ENCODE measurements at regions not wholly inside any gene's neighbourhood (a gene's known extent, or its start where the extent isn't known, plus 50 kb on each side); places are given as distances from the start of the nearest gene placed in this dataset.

- TF ChIP-seq CTCF (IDR thresholded peaks at IDR 0.05; ENCODE audit: low read depth, low read length) = no peak
- DNase-seq = no peak
- H3K9me3 ChIP-seq = no peaks in the 10 kb centered on the region
- no peaks in the 10 kb centered on the region for H3K4me1 ChIP-seq
- H3K27me3 ChIP-seq = no peaks in the 10 kb centered on the region
- H3K36me3 ChIP-seq = no peaks in the 10 kb centered on the region
- no peak overlapping the region for H3K4me3 ChIP-seq (ENCODE audit: low read depth, low read length)
Observed at GRCh38 chr20:11484479-11484878, 433.2 kb upstream of the BTBD3 start.

GRCh38 chr20:11492386-11492785 lies 425.3 kb upstream of the BTBD3 start:
- TF ChIP-seq CTCF (IDR thresholded peaks at IDR 0.05; ENCODE audit: low read depth, low read length) = no peak
- Histone ChIP-seq H3K4me3 (ENCODE audit: low read depth, low read length) (no peak overlapping the region), H3K36me3 (no peaks in the 10 kb centered on the region)

GRCh38 chr20:11492846-11493245 lies 424.8 kb upstream of the BTBD3 start:
- H3K4me3 ChIP-seq (ENCODE audit: low read depth, low read length) = no peak overlapping the region
- TF ChIP-seq CTCF (IDR thresholded peaks at IDR 0.05; ENCODE audit: low read depth, low read length) = no peak
- H3K9me3 ChIP-seq = no peaks in the 10 kb centered on the region; the same call in 1 of the 2 replicates
- no peaks in the 10 kb centered on the region for H3K36me3 ChIP-seq
- no peak for DNase-seq
- H3K4me1 ChIP-seq = no peaks in the 10 kb centered on the region
- no peaks in the 10 kb centered on the region for H3K27me3 ChIP-seq

More at GRCh38 chr20:11492386-11492785, 425.3 kb upstream of the BTBD3 start:
- Histone ChIP-seq H3K9me3 (no peaks in the 10 kb centered on the region; the same call in 1 of the 2 replicates), H3K4me1 (no peaks in the 10 kb centered on the region), H3K27me3 (no peaks in the 10 kb centered on the region)
- no peak for DNase-seq

GRCh38 chr20:11496380-11496779 lies 421.3 kb upstream of the BTBD3 start:
- Histone ChIP-seq H3K4me3 (ENCODE audit: low read depth, low read length) (no peak overlapping the region), H3K27me3 (no peaks in the 10 kb centered on the region), H3K9me3 (no peaks in the 10 kb centered on the region; the same call in 1 of the 2 replicates), H3K4me1 (no peaks in the 10 kb centered on the region), H3K36me3 (no peaks in the 10 kb centered on the region)
- no peak for TF ChIP-seq CTCF (IDR thresholded peaks at IDR 0.05; ENCODE audit: low read depth, low read length)
- DNase-seq = no peak

- H3K27me3 ChIP-seq = no peaks in the 10 kb centered on the region
- no peak for TF ChIP-seq CTCF (IDR thresholded peaks at IDR 0.05; ENCODE audit: low read depth, low read length)
- no peak for DNase-seq
- H3K4me1 ChIP-seq = no peaks in the 10 kb centered on the region
- H3K4me3 ChIP-seq (ENCODE audit: low read depth, low read length) = no peak overlapping the region
- H3K9me3 ChIP-seq = no peaks in the 10 kb centered on the region
- no peaks in the 10 kb centered on the region for H3K36me3 ChIP-seq
Observed at GRCh38 chr20:11497545-11497944, 420.1 kb upstream of the BTBD3 start.

- Histone ChIP-seq H3K4me1 (no peaks in the 10 kb centered on the region), H3K27me3 (no peaks in the 10 kb centered on the region), H3K4me3 (ENCODE audit: low read depth, low read length) (no peak overlapping the region), H3K9me3 (no peaks in the 10 kb centered on the region), H3K36me3 (no peaks in the 10 kb centered on the region)
- TF ChIP-seq CTCF (IDR thresholded peaks at IDR 0.05; ENCODE audit: low read depth, low read length) = no peak
- DNase-seq = no peak
Observed at GRCh38 chr20:11499101-11499634, 418.5 kb upstream of the BTBD3 start.
